A172 (cell line): ENCODE measurements at regions not wholly inside any gene's neighbourhood (a gene's known extent, or its start where the extent isn't known, plus 50 kb on each side); places are given as distances from the start of the nearest gene placed in this dataset.
A peak's percentile ranks its signal among the peaks of the same experiment; 100 is the strongest.

ENCODE experiments used
- DNase-seq: peaks from one replicate; pipeline ENCODE4 v3.0.0-alpha.2; 2015; ENCODE audit warnings: low spot score

DNA sequence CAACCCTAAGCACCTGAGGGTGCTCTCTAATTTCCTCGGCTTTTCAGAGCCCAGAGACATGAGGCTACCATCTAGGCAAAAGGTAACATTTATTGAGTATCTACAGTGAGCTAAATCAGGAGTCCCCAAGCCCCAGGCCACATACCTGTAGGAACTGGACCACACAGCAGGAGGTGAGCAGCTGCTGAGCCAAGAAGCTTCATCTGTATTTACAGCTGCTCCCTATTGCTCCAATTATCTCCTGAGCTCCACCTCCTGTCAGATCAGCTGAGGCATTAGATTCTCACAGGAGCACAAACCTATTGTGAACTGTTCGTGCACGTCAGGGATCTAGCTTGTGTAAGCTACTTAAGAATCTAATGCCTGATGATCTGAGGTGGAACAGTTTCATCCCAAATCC, 70.2 kb downstream of the RND3 start:
- DNase-seq: no peak

DNA sequence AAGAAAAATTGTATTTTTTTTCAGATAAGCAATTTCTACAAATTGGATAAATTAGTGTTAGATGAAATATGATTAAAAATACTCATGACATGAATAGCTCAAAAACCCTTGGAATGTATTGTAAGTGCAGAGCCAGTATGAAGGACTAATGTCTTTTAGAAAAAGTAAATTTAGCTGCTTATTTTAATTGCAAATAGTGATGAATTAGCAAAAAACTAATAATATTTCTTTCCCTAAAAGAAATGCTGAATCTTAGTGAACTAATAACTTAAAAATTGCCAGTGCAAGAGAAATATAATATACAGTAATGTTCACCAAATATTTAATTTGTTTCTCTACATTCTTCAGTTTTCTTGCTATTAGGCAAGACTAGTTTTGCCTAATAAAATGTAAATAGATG, 72.4 kb downstream of the RND3 start:
- no peak for DNase-seq

DNA sequence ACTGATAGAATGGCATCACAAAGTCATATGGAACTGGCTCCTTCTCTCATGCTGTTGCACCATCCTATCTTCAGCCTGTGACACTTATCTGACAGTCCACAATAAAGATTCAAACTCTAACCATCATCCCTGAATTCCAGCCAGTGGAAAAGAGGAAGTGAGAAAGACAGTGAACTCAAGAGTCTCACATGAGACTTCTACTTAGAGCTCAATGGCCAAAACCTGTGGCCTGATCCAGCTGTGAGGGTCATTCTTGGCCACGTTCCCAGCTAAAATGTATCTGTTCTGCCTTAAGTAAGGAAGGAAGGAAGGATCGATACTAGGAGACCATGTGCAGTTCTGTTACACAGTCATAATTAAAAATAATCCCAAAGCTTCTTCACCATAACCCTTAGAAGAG, 73.6 kb downstream of the RND3 start:
- DNase-seq: no peak

DNA sequence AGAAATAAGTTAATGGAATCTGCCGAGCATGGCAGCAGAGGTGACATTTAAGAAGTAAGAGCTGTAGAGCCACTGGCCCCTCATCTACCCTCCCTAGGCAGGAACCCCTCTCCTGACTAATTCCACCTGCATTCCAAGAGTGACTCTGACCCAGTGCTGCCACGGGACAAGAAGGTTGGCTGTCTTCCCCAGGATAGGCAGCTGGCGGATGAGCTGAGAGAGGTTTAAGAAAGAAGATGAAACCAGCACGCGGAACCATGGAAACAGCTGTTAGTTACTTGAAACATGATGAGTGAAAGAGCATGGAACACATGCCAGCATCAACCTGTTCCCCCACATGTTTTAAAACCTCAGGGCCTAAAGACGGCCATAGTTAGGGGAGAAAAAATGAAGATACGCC, 74.1 kb downstream of the RND3 start:
- no peak for DNase-seq

DNA sequence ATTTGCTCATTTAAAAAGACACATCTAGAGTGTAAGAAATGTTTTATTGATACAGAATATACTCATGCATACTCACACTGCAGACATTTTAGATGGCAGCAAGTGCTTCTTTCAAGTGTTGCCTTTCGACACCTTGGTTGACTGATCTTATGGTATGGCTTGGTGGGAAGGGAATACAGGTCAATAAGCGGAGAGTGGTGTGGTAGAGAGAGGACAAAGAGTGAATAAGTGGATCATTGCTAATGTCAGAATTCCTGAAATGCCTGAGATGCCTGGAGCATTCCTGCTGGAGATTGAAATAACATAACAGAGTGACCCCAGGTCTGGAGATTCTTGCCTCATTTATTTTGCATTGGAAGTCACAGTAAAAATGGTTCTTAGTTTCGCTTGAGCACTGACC, 76.7 kb downstream of the RND3 start:
- peak; percentile 89 for DNase-seq

DNA sequence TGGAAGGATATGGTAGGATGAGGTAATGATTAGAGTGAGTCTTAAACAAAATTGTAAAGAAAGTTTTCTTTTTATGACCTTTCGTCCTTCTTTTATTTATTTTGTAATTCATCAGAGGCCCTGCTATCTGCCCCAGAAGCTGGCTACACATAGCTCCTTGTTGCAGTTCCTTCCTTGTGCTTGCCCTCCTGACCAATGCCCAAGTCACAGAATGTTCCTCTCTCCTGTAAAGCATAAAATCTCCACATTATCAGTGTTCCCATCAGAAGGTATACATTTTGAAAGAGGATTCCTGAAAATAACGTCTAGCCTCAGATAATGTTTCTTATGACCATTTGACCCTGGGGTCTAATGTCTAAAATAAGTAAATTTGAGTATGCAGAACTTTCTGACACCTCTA, 78.3 kb downstream of the RND3 start:
- no peak for DNase-seq

DNA sequence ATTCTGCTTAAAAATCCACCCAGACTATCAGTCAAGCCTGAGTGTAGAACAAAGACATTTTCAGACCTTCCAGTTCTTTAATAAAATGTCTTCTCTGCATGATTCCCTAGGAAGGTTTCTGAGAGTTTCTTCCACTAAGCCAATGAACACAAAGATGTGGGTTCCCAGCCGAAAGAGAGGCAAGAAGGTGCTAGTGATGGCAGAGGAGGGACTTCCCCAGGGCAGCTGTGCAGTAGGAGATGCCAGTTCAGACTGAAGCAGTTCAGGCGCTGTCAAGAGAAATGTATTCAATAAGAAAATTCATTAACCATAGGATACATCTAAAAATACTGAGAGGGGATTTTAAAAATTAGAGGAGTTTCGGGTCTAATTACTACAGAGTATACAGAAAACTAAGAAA, 83.3 kb downstream of the RND3 start:
- DNase-seq: peak; percentile 28

DNA sequence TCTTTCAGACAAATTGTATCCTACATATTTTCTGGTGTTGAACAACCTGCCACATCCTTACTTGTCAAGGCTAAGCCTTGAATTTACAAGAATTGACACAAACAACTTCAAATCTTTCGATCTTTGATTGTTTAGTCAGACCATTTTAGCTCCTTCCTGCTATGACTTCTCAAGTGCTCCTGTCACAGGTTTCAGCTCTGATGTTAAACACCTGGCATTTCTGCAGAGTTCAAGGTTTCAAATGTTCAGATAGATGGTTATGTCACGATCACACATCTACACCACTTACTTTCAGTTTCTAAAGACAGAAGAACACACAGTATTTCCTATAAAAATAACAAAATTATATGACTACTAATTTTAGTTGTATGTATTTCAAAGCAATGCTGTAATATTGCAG, 84.0 kb downstream of the RND3 start:
- no peak for DNase-seq

DNA sequence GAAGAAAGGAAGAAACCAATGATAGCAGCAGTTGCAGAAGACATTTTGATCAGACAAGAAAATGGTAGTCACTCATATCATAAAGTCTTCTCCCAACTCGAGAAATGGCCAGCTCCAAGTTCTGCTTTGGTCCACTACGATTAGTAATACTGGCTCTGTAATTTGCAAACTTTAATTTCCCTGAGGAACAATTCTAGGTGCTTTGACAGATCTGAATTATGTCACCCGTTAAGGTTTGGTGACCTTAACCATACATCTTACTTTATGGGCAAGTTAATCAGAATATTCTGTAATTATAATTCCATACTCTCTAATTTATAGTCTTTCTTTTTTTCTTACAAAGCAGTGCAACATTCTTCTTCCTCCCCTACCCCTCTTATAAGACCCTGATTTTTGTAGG, 84.5 kb downstream of the RND3 start:
- DNase-seq: no peak

DNA sequence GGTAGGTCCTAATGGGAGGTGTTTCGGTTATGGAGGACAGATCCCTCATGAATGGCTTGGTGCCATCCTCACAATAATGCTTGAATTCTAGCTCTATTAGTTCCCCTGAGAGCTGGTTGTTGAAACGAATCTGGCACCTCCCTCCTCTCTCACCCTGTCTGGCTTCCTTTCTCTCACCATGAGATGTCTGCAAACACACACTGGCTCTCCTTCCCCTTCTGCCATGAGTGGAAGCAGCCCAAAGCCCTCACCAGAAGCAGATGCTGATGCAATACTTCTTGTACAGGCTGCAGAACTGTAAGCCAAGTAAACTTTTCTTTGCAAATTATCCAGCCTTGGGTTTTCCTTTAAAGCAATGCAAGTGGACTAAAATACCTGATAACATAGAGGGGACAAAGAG, 86.6 kb downstream of the RND3 start:
- DNase-seq: no peak

DNA sequence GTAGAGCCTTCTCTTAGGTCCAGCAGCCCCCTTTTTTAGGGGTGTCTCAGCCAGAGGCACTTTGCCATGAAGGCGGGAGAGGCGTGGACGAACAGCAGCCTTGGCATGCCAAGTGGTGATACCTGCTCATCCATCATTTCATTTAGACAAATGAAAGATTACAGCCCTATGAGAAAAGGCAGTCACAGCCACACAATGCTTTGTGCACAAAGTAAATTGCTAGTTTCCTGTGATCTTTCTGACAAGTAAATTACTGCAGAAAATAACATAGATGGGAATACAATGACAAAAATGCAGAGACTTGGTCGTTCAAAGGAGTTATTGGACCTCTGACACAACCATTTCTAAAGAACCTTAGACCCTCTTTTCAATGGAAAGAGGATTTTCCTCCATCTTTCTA, 94.9 kb downstream of the RND3 start:
- no peak for DNase-seq

DNA sequence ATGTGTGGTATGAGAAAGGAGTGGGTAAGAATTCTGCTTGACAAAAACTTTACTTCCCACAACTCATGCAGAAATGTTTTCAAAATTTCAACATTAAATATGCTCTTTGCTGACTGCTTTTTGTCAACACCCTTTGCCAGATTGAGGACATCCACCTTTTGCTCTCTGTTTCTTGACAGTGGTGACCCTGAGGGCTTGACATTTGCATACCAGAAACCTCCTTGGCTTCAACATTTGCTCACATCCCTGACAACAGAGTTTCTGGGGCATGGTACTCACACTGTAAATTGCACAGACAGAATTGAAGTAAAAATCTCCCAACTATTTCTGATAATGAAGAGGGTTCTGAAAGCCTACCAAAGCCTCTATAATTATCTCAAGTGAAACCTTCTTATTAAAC, 95.7 kb downstream of the RND3 start:
- no peak for DNase-seq

DNA sequence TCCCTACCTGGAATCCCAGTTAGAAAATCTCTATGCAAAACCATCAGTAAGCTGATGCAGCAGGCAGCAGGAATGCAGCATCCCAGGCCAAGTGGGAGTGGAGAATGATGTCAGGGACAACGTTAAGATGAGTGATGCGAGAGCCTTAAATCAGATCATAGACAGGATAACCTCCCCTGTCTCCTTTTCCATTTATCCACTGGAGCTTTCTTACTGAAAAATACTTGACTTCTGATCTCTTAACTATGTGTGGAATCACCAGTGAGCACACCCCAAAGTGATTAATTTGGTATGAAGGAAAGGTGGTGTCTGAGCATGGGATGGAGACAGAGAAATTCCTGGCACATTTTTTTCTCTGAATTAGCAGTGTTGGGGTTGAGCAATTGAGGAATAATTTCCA, 98.0 kb downstream of the RND3 start:
- peak; percentile 70 for DNase-seq

DNA sequence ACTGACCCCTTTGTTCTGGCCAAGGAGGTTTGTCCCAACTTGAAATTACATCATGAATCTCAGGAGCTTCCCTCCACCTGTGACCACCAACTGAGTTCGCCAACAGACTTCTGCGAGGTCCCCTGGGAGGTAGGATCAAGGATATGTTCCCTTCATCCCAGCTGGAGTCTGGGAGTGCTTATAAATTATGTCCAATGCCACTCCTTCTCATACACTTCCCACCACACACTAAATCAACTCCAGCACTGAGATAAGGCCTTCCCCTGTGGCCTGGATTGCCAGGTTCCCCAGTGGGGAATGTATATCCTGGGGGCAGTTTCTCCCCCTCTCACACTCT, 99.2 kb downstream of the RND3 start:
- DNase-seq: peak; percentile 75

DNA sequence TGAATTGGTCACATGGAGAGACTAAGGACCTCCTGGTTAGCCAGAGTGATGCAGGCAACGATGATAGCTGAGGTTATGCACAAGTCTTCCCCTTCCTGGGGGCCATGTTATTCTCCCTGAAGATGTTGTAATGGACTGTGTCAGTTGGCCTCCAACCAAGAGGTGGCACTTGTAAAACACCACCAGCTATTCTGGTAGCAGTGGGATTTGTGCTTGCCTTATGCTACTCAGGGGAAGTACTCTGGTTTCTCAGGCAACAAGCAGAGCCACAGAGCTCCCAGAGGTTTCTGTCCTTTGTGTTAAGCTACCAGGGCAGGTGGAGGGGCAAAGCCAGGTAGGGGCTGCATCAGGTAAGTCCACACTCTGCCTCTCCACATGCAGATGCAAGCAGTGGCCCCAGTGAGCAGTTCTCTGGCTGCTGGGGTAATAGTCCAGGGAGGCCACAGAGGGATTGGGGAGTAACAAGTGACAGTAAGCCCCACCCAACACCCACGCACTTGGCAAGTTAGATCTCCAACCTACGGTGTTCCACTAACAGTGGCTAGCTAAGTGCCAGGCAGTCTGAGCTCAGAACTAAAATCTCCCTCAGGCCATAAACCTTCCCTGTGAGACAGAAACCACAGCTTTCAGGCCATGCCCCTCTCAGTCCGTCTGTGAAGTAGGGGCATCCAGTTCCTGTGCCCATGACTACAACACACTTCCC, 99.7 kb downstream of the RND3 start:
- DNase-seq: peak; percentile 22

DNA sequence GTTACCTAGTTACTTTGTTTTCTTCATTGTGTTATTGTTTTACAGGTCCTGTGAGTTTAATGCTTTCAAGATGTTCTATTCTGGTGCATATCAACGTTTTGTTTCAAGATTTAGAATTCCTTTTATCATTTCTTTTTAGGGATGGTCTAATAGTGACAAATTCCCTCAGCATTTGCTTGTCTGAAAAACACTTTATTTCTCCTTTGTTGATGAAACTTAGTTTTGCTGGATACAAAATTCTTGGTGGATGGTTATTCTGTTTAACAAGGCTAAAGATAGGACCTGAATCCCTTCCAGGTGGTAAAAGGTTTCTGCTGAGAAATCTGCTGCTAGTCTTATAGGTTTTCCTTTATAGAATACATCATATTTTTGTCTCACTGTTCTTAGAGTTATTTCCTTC, 102.3 kb downstream of the RND3 start:
- DNase-seq: no peak

DNA sequence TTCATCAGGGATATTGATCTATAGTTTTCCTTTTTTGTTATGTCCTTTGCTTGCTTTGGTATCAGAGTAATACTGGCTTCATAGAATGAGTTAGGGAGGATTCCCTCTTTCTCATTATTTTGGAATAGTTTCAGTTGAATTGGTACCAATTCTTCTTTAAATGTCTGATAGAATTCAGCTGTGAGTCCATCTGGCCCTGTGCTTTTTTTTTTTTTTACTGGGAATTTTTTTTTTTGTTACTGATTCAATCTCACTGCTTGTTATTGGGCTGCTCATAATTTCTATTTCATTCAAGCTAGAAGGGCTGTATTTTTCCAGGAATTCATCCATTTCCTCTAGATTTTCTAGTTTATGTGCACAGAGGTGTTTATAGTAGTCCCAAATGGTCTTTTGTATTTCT, 103.9 kb downstream of the RND3 start:
- no peak for DNase-seq

DNA sequence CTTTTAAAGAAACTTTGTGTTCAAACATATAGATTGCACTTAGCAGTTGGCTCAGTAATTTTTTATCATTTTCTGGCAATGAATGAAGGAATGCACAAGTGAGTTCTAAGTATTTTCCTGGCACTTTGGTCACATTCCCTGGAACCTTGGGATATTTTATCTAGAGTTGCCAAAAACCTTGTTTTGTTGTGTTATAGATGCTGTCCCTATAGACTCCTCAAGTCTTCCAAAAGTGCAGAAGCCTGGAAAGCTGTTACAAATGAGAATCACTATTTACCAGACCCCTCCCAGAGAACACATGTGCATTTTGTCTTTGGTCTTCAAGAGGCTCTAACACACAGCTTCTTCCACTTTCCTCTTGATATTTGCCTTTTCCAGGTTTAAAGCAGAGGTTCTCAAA, 108.3 kb downstream of the RND3 start:
- no peak for DNase-seq

DNA sequence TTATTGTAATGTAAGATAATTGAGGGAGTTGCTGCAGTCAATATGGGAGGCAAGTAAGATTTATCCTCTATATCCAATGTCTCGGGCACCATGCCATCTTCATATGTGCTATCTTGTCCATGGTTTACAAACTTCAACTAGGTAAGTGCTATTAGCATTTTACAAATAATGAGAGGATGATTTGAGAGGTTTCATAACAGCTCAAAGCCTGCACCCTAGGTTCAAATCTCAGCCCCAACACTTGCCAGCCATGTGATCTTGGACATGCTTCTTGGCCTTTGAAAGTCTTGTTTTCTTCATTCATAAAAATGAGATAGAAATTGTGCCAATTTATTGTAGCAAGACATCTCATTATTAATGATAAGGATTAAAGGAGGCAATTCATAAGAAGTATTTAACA, 108.8 kb downstream of the RND3 start:
- DNase-seq: no peak

DNA sequence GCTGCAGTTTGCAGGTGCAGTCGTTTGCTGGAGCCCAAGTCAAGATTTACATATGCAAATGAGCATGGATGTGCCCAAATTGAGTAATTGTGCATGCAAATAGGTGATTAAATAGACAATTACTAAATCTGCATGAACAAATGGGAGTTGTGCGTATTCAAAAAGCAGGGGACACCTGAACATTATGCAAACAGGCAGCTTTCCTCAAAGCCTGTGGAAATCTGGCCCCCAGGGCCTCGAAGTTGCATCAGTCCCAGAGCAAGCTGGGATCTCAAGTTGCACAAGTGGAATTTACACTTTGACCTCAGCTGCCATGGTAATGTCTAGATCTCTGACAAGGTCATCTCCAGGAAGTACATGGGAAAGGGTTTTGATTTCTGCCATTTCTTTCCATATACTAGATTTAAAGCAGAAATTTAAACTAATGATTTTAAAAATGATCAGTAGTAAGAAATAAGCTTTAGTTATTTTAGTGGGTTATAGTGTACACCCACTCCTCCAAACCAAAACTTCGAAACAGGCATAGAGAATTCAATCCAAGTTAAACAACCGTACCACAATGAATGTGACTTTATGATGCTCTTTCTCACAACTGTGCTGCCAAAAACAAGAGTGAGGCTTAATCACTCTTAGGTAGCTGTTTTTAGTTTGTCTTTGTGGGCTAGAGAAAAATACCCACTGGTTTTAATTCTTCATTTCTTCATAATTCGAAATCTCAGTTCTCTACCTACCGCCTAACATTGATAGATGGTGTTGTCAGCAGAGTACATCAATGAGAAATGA, 110.7 kb downstream of the RND3 start:
- DNase-seq: no peak

DNA sequence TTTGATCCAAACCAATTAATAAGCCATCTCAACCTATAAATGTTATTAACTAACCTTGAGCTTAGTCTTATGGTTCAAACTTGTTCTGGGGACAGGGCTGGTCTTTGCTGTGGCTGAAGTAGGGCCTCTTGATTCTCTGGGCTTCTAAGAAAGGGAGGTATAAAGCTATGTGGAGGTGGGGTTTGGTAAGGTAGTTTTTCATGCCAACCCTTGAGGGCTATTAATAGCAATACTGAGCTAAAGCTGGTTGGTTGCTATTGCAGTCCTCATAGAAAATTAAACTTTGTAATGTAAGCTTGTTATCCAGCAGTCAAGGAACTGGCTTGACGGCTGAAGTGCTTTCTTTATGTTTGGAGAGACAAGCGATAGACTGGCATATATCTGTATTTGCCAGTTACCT, 112.1 kb downstream of the RND3 start:
- DNase-seq: no peak

DNA sequence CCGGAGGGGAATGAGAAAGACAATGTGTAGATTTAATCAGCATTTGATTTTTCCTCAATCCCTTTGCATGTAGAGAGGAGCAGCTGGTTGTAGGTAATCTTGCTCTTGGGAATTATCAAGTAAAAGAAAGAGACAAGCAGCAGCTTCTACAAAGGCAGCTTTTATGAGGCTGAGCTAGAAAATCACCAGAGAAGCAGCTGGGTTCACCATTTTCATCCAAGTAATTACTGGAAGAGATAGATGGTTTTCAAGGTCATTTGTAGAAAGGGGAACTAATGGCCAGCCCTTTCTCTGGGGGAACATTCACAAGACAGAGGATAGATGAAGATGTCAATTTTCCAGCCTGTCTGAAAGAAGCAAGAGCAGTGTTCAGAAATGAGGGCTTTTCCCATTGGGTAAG, 113.0 kb downstream of the RND3 start:
- no peak for DNase-seq

DNA sequence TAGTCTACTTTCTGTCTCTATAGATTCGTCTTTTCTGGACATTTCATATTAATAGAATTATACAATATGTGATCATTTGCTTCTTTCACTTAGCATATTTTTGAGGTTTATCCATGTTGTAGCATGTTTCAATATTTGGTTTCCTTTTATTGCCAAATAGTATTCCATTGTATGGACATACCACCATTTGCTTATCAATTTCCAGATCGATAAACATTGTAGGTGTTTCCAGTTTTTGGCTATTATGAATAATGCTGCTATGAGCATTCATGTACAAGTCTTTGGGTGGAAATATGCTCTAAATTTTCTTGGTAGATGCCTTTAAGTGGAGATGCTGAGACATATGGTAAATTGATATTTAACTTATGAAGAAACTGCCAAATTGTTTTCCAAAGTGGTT, 114.1 kb downstream of the RND3 start:
- DNase-seq: no peak
